Esophagus muscularis mucosa (tissue), 4 donors: ENCODE measurements at regions not wholly inside any gene's neighbourhood (a gene's known extent, or its start where the extent isn't known, plus 50 kb on each side); places are given as distances from the start of the nearest gene placed in this dataset.

Experiments used
- EP300 ChIP-seq: sonication (generic); formaldehyde crosslinking; IDR thresholded peaks from one replicate; pipeline ENCODE4 v1.6.1; 2017; ENCODE audit warnings: antibody characterized with exemption
- POLR2A ChIP-seq: fragments of 450-650 bp; IDR thresholded peaks from one replicate; pipeline ENCODE4 v1.6.1; 2017; ENCODE audit warnings: antibody characterized with exemption, moderate library complexity, mild to moderate bottlenecking, low read depth
- TF ChIP-seq, protein P1 (sequence below), 3 experiments: fragments of 200-600 bp in 2 of 3; fragments of 450-650 bp in 1 of 3; sonication (generic) in 2 of 3; IDR thresholded peaks; one replicate each; pipeline ENCODE4 v1.5.1; 2017 to 2019; ENCODE audit warnings: antibody characterized with exemption in 3 of 3, mild to moderate bottlenecking in 2 of 3, moderate library complexity in 1 of 3

DNA sequence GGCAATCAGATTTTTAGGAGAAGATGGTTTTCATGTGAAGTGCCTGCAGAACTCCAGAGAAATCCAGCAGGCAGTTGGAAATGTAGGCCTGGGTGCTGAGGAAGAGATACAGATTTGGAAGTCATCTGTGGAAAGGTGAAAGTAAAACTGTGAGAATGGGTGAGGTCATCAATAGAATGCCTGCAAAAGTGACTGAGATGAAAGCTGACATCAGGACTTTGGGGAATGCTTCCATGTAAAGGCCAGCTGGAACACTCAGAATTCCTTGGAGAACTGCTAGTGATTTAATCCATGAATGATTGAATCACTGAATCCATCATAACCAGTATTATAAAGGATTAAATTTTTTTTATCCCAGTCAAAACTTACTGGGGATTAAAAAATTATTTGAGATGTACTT, 124.5 kb upstream of the GIMD1 start:
- TF ChIP-seq, protein P1, sequence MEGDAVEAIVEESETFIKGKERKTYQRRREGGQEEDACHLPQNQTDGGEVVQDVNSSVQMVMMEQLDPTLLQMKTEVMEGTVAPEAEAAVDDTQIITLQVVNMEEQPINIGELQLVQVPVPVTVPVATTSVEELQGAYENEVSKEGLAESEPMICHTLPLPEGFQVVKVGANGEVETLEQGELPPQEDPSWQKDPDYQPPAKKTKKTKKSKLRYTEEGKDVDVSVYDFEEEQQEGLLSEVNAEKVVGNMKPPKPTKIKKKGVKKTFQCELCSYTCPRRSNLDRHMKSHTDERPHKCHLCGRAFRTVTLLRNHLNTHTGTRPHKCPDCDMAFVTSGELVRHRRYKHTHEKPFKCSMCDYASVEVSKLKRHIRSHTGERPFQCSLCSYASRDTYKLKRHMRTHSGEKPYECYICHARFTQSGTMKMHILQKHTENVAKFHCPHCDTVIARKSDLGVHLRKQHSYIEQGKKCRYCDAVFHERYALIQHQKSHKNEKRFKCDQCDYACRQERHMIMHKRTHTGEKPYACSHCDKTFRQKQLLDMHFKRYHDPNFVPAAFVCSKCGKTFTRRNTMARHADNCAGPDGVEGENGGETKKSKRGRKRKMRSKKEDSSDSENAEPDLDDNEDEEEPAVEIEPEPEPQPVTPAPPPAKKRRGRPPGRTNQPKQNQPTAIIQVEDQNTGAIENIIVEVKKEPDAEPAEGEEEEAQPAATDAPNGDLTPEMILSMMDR (IDR thresholded peaks at IDR 0.05) = no peak
- no peak for TF ChIP-seq POLR2A
- no peak for TF ChIP-seq EP300
